Medulla oblongata (tissue), 1 donor: ENCODE measurements at regions not wholly inside any gene's neighbourhood (a gene's known extent, or its start where the extent isn't known, plus 50 kb on each side); places are given as distances from the start of the nearest gene placed in this dataset.

Source experiments
- DNase-seq: peaks from one replicate; pipeline ENCODE4 v3.0.0-alpha.2; 2015; ENCODE audit errors: extremely low spot score

DNA sequence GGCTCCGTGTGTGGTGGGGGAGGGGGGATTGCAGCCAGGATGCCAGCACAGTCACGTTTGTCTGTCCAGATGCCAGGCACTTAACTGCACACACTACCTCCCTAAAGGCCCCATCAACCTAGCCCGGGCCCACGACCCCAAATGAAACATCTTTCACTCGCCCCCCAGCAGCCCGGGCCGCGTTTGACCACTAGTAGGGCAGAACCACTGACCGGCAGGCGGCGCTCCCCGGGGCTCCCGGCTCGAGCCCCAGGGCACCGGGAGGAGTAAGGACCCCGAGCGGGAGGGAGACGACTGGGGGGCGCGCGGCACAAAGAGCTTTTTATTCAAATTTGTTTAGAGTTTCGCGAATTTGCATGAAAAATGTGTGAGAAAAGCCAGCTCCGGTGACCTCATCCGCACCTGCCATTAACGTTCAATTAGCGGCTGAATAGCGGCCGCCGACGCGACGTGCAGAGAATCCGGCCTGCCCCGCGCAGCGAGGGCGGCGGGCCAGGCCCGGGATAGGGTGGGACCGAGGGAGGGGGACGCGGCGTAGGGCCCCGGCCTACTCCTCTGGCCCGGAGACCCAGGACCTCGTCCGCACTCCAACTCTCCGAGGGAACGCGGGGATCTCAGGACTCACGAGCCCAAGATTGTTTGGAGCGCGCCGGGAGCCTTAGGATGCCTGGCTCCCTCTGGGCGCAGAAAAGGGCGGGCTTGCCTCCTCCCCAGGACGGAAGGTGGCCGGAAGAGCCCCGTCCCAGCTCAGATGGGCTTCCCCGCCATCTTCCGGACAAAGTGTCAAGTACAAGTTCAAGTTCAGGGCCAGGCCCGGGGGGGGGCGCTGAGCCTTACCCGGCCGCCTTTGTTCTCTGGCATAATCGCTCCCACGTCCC is 64.9 kb upstream of the POLG start:
- peak; percentile 82 for DNase-seq

GRCh38 chr15:89398896-89399237 is 64.2 kb upstream of the POLG start:
- DNase-seq = no peak

DNA sequence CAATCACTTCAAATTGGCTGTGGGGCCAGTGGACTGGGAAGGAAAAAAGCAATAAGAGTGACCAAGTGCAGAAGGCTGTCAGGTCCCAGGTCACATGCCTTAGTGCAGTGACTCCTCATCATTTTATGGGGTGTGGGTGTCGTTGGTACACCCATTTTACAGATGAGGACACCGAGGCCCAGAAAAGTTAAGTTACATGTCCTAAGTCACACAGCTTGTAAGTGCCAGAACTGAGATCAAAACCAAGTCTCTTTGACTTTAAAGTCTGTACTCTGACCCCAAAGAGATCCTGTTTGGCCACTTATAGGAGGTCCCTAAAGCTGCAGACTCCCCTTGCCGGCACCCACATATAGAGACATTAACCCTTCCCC is 63.0 kb upstream of the POLG start:
- DNase-seq = no peak

DNA sequence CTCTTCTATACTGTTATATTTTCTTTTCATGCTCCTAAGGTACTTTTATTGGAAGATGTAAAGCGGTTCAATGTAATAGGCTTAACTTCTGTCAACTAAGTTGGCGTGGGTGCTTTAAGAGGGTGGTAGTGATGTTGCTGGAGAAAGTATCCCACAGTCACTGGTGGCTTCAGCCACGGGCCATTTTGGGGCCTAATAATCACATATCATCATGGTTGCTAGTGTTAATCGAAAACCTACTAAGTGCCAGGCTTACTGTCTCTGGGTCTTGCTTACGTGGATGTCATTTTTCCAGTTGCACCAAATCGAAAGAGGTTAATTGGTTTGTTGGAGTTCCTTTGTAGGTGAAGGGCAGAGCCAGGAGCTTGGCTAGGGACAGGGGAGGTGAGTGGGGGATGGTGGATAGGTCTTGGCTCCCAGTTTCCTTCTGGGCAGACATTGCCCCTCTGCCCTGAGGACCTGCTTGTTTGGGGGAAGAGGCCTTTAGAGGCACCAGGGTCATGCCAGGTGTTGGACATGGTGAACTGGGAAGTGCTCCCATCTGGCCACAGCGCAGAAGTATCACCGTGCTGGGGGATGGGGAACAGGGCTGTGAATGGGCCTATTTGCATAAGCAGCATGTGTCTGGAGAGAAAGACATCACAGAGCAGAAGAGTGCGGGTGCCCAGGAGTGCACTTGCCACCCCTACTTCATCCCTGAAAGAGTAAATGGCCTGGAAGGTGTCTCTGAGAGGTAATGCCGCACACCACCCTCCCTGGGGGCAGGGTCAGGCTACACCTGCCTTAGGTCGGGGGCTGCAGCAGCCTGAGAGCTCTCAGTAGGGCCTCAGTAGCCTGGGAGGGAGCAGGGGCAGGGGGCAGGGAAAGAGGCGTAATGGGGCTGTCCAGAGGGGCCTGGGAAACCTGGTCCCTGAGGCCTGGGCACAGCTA is 62.4 kb upstream of the POLG start:
- no peak for DNase-seq

GRCh38 chr15:89395996-89396395 is 61.4 kb upstream of the POLG start:
- DNase-seq = no peak

DNA sequence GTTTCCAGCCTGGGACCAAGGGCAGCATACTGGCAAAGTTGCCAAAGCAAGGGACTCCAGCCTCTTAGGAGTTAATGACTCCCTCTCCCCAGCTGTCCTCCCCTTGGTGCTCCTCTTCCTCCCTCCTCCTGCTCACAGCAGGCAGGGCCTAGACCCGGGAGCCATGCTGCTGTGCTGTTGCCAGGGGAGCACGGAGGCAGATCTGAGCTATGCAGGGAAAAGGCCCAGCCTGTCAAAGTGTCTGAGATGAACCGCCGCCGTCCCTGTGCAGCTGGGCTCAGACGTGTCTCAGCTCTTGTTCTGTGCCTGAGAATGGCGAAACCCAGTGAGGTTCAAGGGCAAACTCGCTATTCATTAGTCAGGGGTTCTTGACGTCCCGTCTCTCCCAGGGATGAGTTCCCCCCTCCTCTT is 60.8 kb upstream of the POLG start:
- DNase-seq = peak; percentile 71

GRCh38 chr15:89395031-89395430 is 60.4 kb upstream of the POLG start:
- DNase-seq = no peak

DNA sequence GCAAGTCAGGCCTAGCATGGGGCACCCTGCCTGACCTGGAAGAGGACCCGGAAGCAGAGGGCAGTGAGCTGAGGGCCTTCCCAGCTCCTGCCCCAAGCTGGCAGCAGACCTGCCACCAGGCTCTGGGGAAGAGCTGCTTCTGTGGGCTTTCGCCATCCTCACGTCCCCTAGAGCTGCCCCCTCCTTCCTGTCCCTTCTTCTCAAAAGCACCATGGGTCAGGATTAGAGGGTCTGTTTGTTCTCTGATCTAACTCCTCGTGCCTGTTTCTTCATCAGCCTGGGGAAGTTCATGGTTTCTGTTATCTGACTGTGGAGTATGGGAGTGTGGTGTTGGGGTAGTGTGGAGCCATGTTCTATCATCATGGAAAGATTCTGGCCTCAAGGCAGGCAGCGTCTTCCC is 58.4 kb upstream of the POLG start:
- DNase-seq = no peak

GRCh38 chr15:89391685-89392257 is 57.1 kb upstream of the POLG start:
- no peak for DNase-seq

- DNase-seq = no peak
These were observed 55.4 kb upstream of the POLG start for GRCh38 chr15:89389841-89390603.

DNA sequence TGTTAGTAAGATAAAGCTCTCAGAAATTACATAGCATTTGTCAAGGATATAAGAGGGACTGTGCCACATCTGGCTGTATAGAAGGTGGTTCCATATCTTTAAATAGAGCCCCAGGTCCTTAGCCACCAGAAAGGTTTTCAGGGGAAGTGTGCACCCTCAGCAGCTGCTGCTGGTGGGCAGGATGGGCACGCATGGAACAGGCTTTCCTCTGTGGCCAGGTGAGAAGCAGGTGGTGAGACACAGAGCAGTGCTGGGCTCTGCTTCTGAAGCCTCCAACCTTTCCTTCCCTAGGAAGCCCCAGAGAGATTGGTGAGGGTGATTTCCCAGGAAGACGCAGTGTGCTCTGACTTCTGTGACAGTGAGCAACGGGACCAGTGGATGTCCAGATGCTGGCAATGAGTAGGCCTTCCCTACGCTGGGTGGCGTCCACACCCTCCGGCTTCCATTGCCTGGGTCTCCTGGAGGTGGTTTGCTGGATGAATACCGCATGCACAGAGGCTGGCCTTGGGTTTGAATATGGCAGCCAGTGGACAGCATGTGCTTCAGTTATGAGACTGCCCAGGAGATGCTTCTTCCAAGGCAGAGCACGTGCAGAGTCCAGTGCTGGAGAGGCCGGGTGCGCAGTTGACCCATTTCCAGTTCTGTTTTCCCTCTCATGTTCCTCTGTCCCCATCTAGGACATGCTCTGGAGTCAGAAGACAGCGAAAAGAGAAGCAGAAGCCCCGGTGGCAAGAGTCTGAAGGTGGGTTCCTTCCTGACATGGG is 52.7 kb upstream of the POLG start:
- no peak for DNase-seq

- no peak for DNase-seq
These were observed 51.1 kb upstream of the POLG start for GRCh38 chr15:89385596-89386331.
